Activated CD8-positive, alpha-beta T cell treated with anti-CD3 and anti-CD28 coated beads for 36 hours (primary cell): ENCODE measurements at regions not wholly inside any gene's neighbourhood (a gene's known extent, or its start where the extent isn't known, plus 50 kb on each side); places are given as distances from the start of the nearest gene placed in this dataset.

Experiments
- ATAC-seq: fragments of 200-7000 bp; cut with Tn5 transposase; one replicate; pipeline ENCODE4 v1.10.0; 2021; ENCODE audit warnings: mild to moderate bottlenecking, moderate library complexity
- CTCF ChIA-PET: fragments of 350-600 bp; sonication (Branson Sonifier 250); formaldehyde crosslinking; loops from one replicate; lab custom pipeline; 2021; ENCODE audit warnings: antibody characterized with exemption; lab: Charles Lee
- POLR2A ChIA-PET: fragments of 350-600 bp; sonication (Branson Sonifier 250); formaldehyde crosslinking; loops from one replicate; lab custom pipeline; 2021; ENCODE audit warnings: antibody characterized with exemption; lab: Charles Lee
- DNase-seq: peaks from one replicate; pipeline ENCODE4 v3.0.0-alpha.2; 2020
- H3K27ac Mint-ChIP-seq: one replicate; pipeline ENCODE4 v1.8.0; 2021; ENCODE audit warnings: mild to moderate bottlenecking, mixed read lengths
- H3K27me3 Mint-ChIP-seq: one replicate; pipeline ENCODE4 v1.8.0; 2021; ENCODE audit warnings: mixed read lengths
- H3K36me3 Mint-ChIP-seq: one replicate; pipeline ENCODE4 v1.8.0; 2021; ENCODE audit warnings: low read depth, mixed read lengths
- H3K4me1 Mint-ChIP-seq: one replicate; pipeline ENCODE4 v1.8.0; 2021; ENCODE audit warnings: low read depth, mixed read lengths
- H3K4me3 Mint-ChIP-seq: one replicate; pipeline ENCODE4 v1.8.0; 2021; ENCODE audit warnings: mild to moderate bottlenecking, moderate library complexity, mixed read lengths
- H3K9me3 Mint-ChIP-seq: one replicate; pipeline ENCODE4 v1.8.0; 2021; ENCODE audit warnings: mixed read lengths
- CTCF ChIP-seq: fragments of 200-600 bp; IDR thresholded peaks from one replicate; pipeline ENCODE4 v1.8.0; 2022; ENCODE audit warnings: antibody characterized with exemption, mild to moderate bottlenecking
- intact Hi-C: fragments of 100-400 bp; cut with micrococcal nuclease; formaldehyde crosslinking; loops from one replicate; pipeline ENCODE4 v1.10.0; 2022

GRCh38 chr10:108765794-108766193 lies 1157.5 kb downstream of the XPNPEP1 start:
- peaks cover 3% of the 10 kb centered on the region for H3K9me3 Mint-ChIP-seq
- TF ChIP-seq CTCF: no peak
- H3K4me1 Mint-ChIP-seq: no peaks in the 10 kb centered on the region
- no peaks in the 10 kb centered on the region for H3K36me3 Mint-ChIP-seq
- ChIA-PET CTCF (no interaction called here), POLR2A (no interaction called here)
- intact Hi-C loops: no loop called here
- DNase-seq: no peak
- no peak for ATAC-seq
- no peaks in the 10 kb centered on the region for H3K27me3 Mint-ChIP-seq
- no peak overlapping the region for H3K27ac Mint-ChIP-seq
- H3K4me3 Mint-ChIP-seq: no peak overlapping the region

- intact Hi-C loops: no loop called here
- Mint-ChIP-seq H3K36me3 (no peaks in the 10 kb centered on the region), H3K4me3 (no peak overlapping the region), H3K4me1 (no peaks in the 10 kb centered on the region), H3K27me3 (no peaks in the 10 kb centered on the region), H3K9me3 (no peaks in the 10 kb centered on the region), H3K27ac (no peak overlapping the region)
- DNase-seq (no peak), ATAC-seq (no peak)
- CTCF ChIA-PET: no interaction called here
- TF ChIP-seq CTCF: no peak
- POLR2A ChIA-PET: no interaction called here
Measured at GRCh38 chr10:108757946-108758345, 1165.4 kb downstream of the XPNPEP1 start.

GRCh38 chr10:108755646-108756045 lies 1167.7 kb downstream of the XPNPEP1 start:
- Mint-ChIP-seq H3K4me3 (no peak overlapping the region), H3K9me3 (no peaks in the 10 kb centered on the region)
- POLR2A ChIA-PET: no interaction called here

GRCh38 chr10:108753326-108753725 lies 1170.0 kb downstream of the XPNPEP1 start:
- ChIA-PET POLR2A (no interaction called here), CTCF (no interaction called here)
- no peaks in the 10 kb centered on the region for H3K4me1 Mint-ChIP-seq
- H3K36me3 Mint-ChIP-seq: no peaks in the 10 kb centered on the region
- no peak for TF ChIP-seq CTCF
- ATAC-seq: no peak
- no peak overlapping the region for H3K4me3 Mint-ChIP-seq
- intact Hi-C loops: no loop called here
- no peak overlapping the region for H3K27ac Mint-ChIP-seq
- H3K9me3 Mint-ChIP-seq: peaks cover under 1% of the 10 kb centered on the region
- no peak for DNase-seq
- no peaks in the 10 kb centered on the region for H3K27me3 Mint-ChIP-seq

More at GRCh38 chr10:108755646-108756045, 1167.7 kb downstream of the XPNPEP1 start:
- ATAC-seq: no peak
- no peak for TF ChIP-seq CTCF
- no peaks in the 10 kb centered on the region for H3K27me3 Mint-ChIP-seq
- no peak for DNase-seq
- H3K36me3 Mint-ChIP-seq: no peaks in the 10 kb centered on the region
- CTCF ChIA-PET: no interaction called here
- intact Hi-C loops: no loop called here
- no peaks in the 10 kb centered on the region for H3K4me1 Mint-ChIP-seq
- no peak overlapping the region for H3K27ac Mint-ChIP-seq

GRCh38 chr10:108749042-108749441 lies 1174.3 kb downstream of the XPNPEP1 start:
- ChIA-PET CTCF (no interaction called here), POLR2A (no interaction called here)
- intact Hi-C loops: no loop called here
- TF ChIP-seq CTCF: no peak
- no peaks in the 10 kb centered on the region for H3K4me1 Mint-ChIP-seq
- DNase-seq (no peak), ATAC-seq (no peak)
- peaks cover 8% of the 10 kb centered on the region for H3K9me3 Mint-ChIP-seq
- no peak overlapping the region for H3K27ac Mint-ChIP-seq
- no peak overlapping the region for H3K4me3 Mint-ChIP-seq
- no peaks in the 10 kb centered on the region for H3K27me3 Mint-ChIP-seq
- H3K36me3 Mint-ChIP-seq: no peaks in the 10 kb centered on the region
